DND-41 (cell line): ENCODE measurements at regions not wholly inside any gene's neighbourhood (a gene's known extent, or its start where the extent isn't known, plus 50 kb on each side); places are given as distances from the start of the nearest gene placed in this dataset.

Experiments used
- ATAC-seq: fragments of 200-7000 bp; cut with Tn5 transposase; 3 replicates; pipeline ENCODE4 v1.9.1; 2021; ENCODE audit warnings: low read depth; ENCODE audit not compliant: insufficient read depth
- DNase-seq: peaks from one replicate; pipeline ENCODE4 v3.0.0-alpha.2; 2020
- H2AFZ ChIP-seq: 2 replicates; pipeline ENCODE4 v1.6.0; 2012; ENCODE audit warnings: low read depth, low read length
- H3K27ac ChIP-seq: 2 replicates; pipeline ENCODE4 v1.5.1; 2012; ENCODE audit warnings: low read length, inconsistent platforms
- H3K27me3 ChIP-seq: fragments of 200-600 bp; sonication (generic); 2 replicates; pipeline ENCODE4 v1.6.0; 2012; ENCODE audit warnings: low read length, mild to moderate bottlenecking, inconsistent platforms; ENCODE audit not compliant: insufficient read depth, poor library complexity
- H3K36me3 ChIP-seq: 2 replicates; pipeline ENCODE4 v1.5.1; 2012; ENCODE audit warnings: low read length, inconsistent platforms; ENCODE audit not compliant: insufficient read depth
- H3K4me1 ChIP-seq: 2 replicates; pipeline ENCODE4 v1.5.1; 2012; ENCODE audit warnings: mild to moderate bottlenecking, low read length; ENCODE audit not compliant: insufficient read depth
- H3K4me2 ChIP-seq: 2 replicates; pipeline ENCODE4 v1.6.0; 2012; ENCODE audit warnings: mild to moderate bottlenecking, moderate library complexity, low read length, inconsistent platforms; ENCODE audit not compliant: insufficient read depth
- H3K4me3 ChIP-seq, 2 experiments: fragments of 200-600 bp in 1 of 2; shearing (Covaris generic) in 1 of 2; 2 replicates each; pipeline ENCODE4 v1.5.1; 2012 to 2016; ENCODE audit warnings: inconsistent platforms in 2 of 2, low read length in 2 of 2, mild to moderate bottlenecking in 2 of 2, low read depth in 1 of 2, moderate library complexity in 1 of 2
- H3K79me2 ChIP-seq: 2 replicates; pipeline ENCODE4 v1.6.0; 2012; ENCODE audit warnings: low read length, inconsistent platforms; ENCODE audit not compliant: insufficient read depth
- H3K9ac ChIP-seq: 2 replicates; pipeline ENCODE4 v1.6.0; 2012; ENCODE audit warnings: low read depth, mild to moderate bottlenecking, inconsistent platforms, low read length, moderate library complexity
- H3K9me3 ChIP-seq: 2 replicates; pipeline ENCODE4 v1.5.1; 2012; ENCODE audit warnings: low read length, moderate library complexity, mild to moderate bottlenecking, inconsistent platforms; ENCODE audit not compliant: insufficient read depth, severe bottlenecking
- H4K20me1 ChIP-seq: 2 replicates; pipeline ENCODE4 v1.6.0; 2012; ENCODE audit warnings: low read length; ENCODE audit not compliant: insufficient read depth
- CTCF ChIP-seq: IDR thresholded peaks from 2 replicates; pipeline ENCODE4 v1.5.1; 2012; ENCODE audit warnings: borderline replicate concordance, low read length, moderate library complexity, mild to moderate bottlenecking; ENCODE audit not compliant: poor library complexity, severe bottlenecking; ENCODE audit errors: extremely low read depth
- EZH2 ChIP-seq: IDR thresholded peaks from 3 replicates; pipeline ENCODE4 v1.6.1; 2012; ENCODE audit warnings: borderline replicate concordance, low read depth, mild to moderate bottlenecking, moderate library complexity, low read length, inconsistent platforms; ENCODE audit not compliant: severe bottlenecking

DNA sequence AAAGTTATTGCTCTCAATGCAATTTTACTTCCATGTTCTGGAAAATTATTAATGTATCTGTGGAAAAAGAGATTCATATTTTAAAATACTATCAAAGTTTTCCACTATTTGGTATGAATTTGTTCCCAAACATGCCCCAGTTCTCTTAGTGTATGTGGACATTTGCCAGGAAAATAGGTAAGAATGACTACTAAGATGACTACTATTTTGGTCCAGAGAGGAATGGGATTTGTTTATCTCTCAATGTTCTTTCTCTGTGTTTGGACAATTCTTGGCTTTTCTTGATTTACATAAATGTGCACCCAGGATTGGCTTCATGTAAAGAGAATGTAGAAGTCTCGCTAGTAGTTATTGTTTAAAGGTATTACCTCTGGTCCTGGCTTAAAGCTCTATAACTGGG, 60.3 kb upstream of the POT1 start:
- Histone ChIP-seq H3K4me2 (no peak overlapping the region), H3K27ac (no peak overlapping the region)
- ATAC-seq = no peak

More for the DNA sequence above, 60.3 kb upstream of the POT1 start:
- no peak overlapping the region for H3K4me3 ChIP-seq
- no peaks in the 10 kb centered on the region for H3K79me2 ChIP-seq
- TF ChIP-seq CTCF (no peak), EZH2 (no peak)
- no peak overlapping the region for H2AFZ ChIP-seq
- no peaks in the 10 kb centered on the region for H3K9me3 ChIP-seq
- H3K9ac ChIP-seq = no peak overlapping the region
- no peaks in the 10 kb centered on the region for H4K20me1 ChIP-seq
- H3K4me1 ChIP-seq = no peaks in the 10 kb centered on the region
- H3K36me3 ChIP-seq = no peaks in the 10 kb centered on the region
- DNase-seq = no peak
- no peaks in the 10 kb centered on the region for H3K27me3 ChIP-seq
